Large intestine (tissue), 3 donors: ENCODE measurements at regions not wholly inside any gene's neighbourhood (a gene's known extent, or its start where the extent isn't known, plus 50 kb on each side); places are given as distances from the start of the nearest gene placed in this dataset.

Experiments used
- DNase-seq, 2 donors: peaks; one replicate each; pipeline versions ENCODE4 v3.0.0 to v3.0.0-alpha.2; 2013
- H3K27ac ChIP-seq: one replicate; pipeline ENCODE4 v1.5.1; 2013; ENCODE audit warnings: low read length
- H3K27me3 ChIP-seq: 2 replicates; pipeline ENCODE4 v1.6.1; 2013; ENCODE audit warnings: low read length; ENCODE audit not compliant: control insufficient read depth, insufficient read depth
- H3K36me3 ChIP-seq: 2 replicates; pipeline ENCODE4 v1.6.1; 2013; ENCODE audit warnings: low read length; ENCODE audit not compliant: control insufficient read depth, insufficient read depth
- H3K4me1 ChIP-seq: one replicate; pipeline ENCODE4 v1.6.1; 2013; ENCODE audit warnings: low read length; ENCODE audit not compliant: control insufficient read depth, insufficient read depth
- H3K4me3 ChIP-seq: one replicate; pipeline ENCODE4 v1.5.1; 2013; ENCODE audit warnings: low read length
- H3K9me3 ChIP-seq: one replicate; pipeline ENCODE4 v1.6.1; 2013; ENCODE audit warnings: mild to moderate bottlenecking, low read depth, low read length, moderate library complexity; ENCODE audit not compliant: control insufficient read depth
- WGBS: methylation state at CpG from one replicate; pipeline ENCODE4 v1.1.5; 2013; ENCODE audit warnings: low lambda C conversion rate; ENCODE audit not compliant: insufficient coverage; 5-methylcytosine and 5-hydroxymethylcytosine counted together

GRCh38 chr12:113580437-113580836 lies 108.8 kb upstream of the LHX5 start:
- WGBS = no CpG with 5 or more reads among the region's 2 CpGs
- DNase-seq = no peak
- Histone ChIP-seq H3K4me1 (no peaks in the 10 kb centered on the region), H3K4me3 (no peak overlapping the region), H3K27me3 (peaks cover 12% of the 10 kb centered on the region), H3K9me3 (no peaks in the 10 kb centered on the region), H3K27ac (no peak overlapping the region), H3K36me3 (no peaks in the 10 kb centered on the region)

- 33% methylated on average over 1 of the region's 7 CpGs for WGBS
- Histone ChIP-seq H3K9me3 (no peaks in the 10 kb centered on the region), H3K27ac (no peak overlapping the region), H3K4me1 (no peaks in the 10 kb centered on the region), H3K4me3 (no peak overlapping the region), H3K36me3 (no peaks in the 10 kb centered on the region), H3K27me3 (peaks cover 9% of the 10 kb centered on the region)
- no peak for DNase-seq
These were observed 105.9 kb upstream of the LHX5 start for GRCh38 chr12:113577464-113578129.

- Histone ChIP-seq H3K27ac (no peak overlapping the region), H3K36me3 (no peaks in the 10 kb centered on the region), H3K4me3 (no peak overlapping the region), H3K27me3 (peaks cover 2% of the 10 kb centered on the region), H3K4me1 (no peaks in the 10 kb centered on the region), H3K9me3 (no peaks in the 10 kb centered on the region)
- no peak for DNase-seq
- 74% methylated on average over 4 of the region's 10 CpGs for WGBS
These were observed 103.7 kb upstream of the LHX5 start for GRCh38 chr12:113575386-113575785.

- no CpG with 5 or more reads among the region's 1 CpG for whole genome bisulfite sequencing
- no peak overlapping the region for H3K4me3 ChIP-seq
- no peak overlapping the region for H3K27ac ChIP-seq
- H3K9me3 ChIP-seq = no peaks in the 10 kb centered on the region
- H3K36me3 ChIP-seq = no peaks in the 10 kb centered on the region
- H3K27me3 ChIP-seq = peaks cover 2% of the 10 kb centered on the region
- H3K4me1 ChIP-seq = no peaks in the 10 kb centered on the region
- no peak for DNase-seq
These were observed 101.5 kb upstream of the LHX5 start for GRCh38 chr12:113573148-113573547.

- whole genome bisulfite sequencing = no CpG with 5 or more reads among the region's 3 CpGs
- DNase-seq = no peak
- no peaks in the 10 kb centered on the region for H3K9me3 ChIP-seq
- no peak overlapping the region for H3K27ac ChIP-seq
- peaks cover 2% of the 10 kb centered on the region for H3K27me3 ChIP-seq
- no peaks in the 10 kb centered on the region for H3K36me3 ChIP-seq
- H3K4me1 ChIP-seq = no peaks in the 10 kb centered on the region
- no peak overlapping the region for H3K4me3 ChIP-seq
These were observed 100.0 kb upstream of the LHX5 start for GRCh38 chr12:113571713-113572112.

GRCh38 chr12:113569806-113570205 lies 98.1 kb upstream of the LHX5 start:
- no peaks in the 10 kb centered on the region for H3K4me1 ChIP-seq
- no peaks in the 10 kb centered on the region for H3K36me3 ChIP-seq
- WGBS = no CpG with 5 or more reads among the region's 17 CpGs
- DNase-seq = no peak
- no peak overlapping the region for H3K4me3 ChIP-seq
- H3K9me3 ChIP-seq = no peaks in the 10 kb centered on the region
- peaks cover 9% of the 10 kb centered on the region for H3K27me3 ChIP-seq
- H3K27ac ChIP-seq = no peak overlapping the region

- H3K4me3 ChIP-seq = no peak overlapping the region
- H3K27me3 ChIP-seq = peaks cover 7% of the 10 kb centered on the region
These were observed 96.3 kb upstream of the LHX5 start for GRCh38 chr12:113568021-113568420.

GRCh38 chr12:113565368-113565767 lies 93.7 kb upstream of the LHX5 start:
- H3K27ac ChIP-seq = no peak overlapping the region
- WGBS = 80% methylated on average over 1 of the region's 8 CpGs
- no peaks in the 10 kb centered on the region for H3K4me1 ChIP-seq
- H3K36me3 ChIP-seq = no peaks in the 10 kb centered on the region
- H3K27me3 ChIP-seq = peaks cover 10% of the 10 kb centered on the region
- H3K9me3 ChIP-seq = no peaks in the 10 kb centered on the region
- no peak for DNase-seq
- H3K4me3 ChIP-seq = no peak overlapping the region

More at GRCh38 chr12:113568021-113568420, 96.3 kb upstream of the LHX5 start:
- Histone ChIP-seq H3K4me1 (no peaks in the 10 kb centered on the region), H3K27ac (no peak overlapping the region), H3K36me3 (no peaks in the 10 kb centered on the region), H3K9me3 (no peaks in the 10 kb centered on the region)
- WGBS = no CpG with 5 or more reads among the region's 2 CpGs
- DNase-seq = no peak

- no peak overlapping the region for H3K27ac ChIP-seq
- H3K27me3 ChIP-seq = peaks cover 13% of the 10 kb centered on the region
- H3K4me3 ChIP-seq = no peak overlapping the region
- H3K4me1 ChIP-seq = no peaks in the 10 kb centered on the region
- no peak for DNase-seq
- no peaks in the 10 kb centered on the region for H3K36me3 ChIP-seq
- H3K9me3 ChIP-seq = no peaks in the 10 kb centered on the region
- WGBS = no CpG with 5 or more reads among the region's 18 CpGs
These were observed 89.6 kb upstream of the LHX5 start for GRCh38 chr12:113561068-113561780.

- no peaks in the 10 kb centered on the region for H3K4me1 ChIP-seq
- no peak for DNase-seq
These were observed 87.8 kb upstream of the LHX5 start for GRCh38 chr12:113559466-113559865.

GRCh38 chr12:113555226-113555625 lies 83.6 kb upstream of the LHX5 start:
- no CpG with 5 or more reads among the region's 7 CpGs for WGBS
- DNase-seq = no peak
- no peak overlapping the region for H3K4me3 ChIP-seq
- no peak overlapping the region for H3K27ac ChIP-seq
- no peaks in the 10 kb centered on the region for H3K9me3 ChIP-seq
- H3K4me1 ChIP-seq = no peaks in the 10 kb centered on the region
- no peaks in the 10 kb centered on the region for H3K36me3 ChIP-seq
- peaks cover 3% of the 10 kb centered on the region for H3K27me3 ChIP-seq

More at GRCh38 chr12:113559466-113559865, 87.8 kb upstream of the LHX5 start:
- no CpG with 5 or more reads among the region's 2 CpGs for WGBS
- no peak overlapping the region for H3K4me3 ChIP-seq
- H3K36me3 ChIP-seq = no peaks in the 10 kb centered on the region
- H3K27ac ChIP-seq = no peak overlapping the region
- no peaks in the 10 kb centered on the region for H3K9me3 ChIP-seq
- H3K27me3 ChIP-seq = peaks cover 5% of the 10 kb centered on the region
